Endothelial cell of umbilical vein (primary cell): ENCODE measurements at regions not wholly inside any gene's neighbourhood (a gene's known extent, or its start where the extent isn't known, plus 50 kb on each side); places are given as distances from the start of the nearest gene placed in this dataset.

Experiments used
- BruUV-seq: library from RNA; stranded (reverse); fragments of 400-500 nt; replicated peaks from 2 replicates; lab custom pipeline; 2021; lab: Mats Ljungman, UMichigan
- CTCF ChIA-PET: fragments of 300-600, 350-600 bp; sonication (Branson Sonifier 250); formaldehyde crosslinking; loops from one replicate; lab custom pipeline; 2021; ENCODE audit warnings: antibody characterized with exemption, inconsistent platforms; lab: Charles Lee
- POLR2A ChIA-PET: fragments of 300-600, 350-600 bp; sonication (Branson Sonifier 250); formaldehyde crosslinking; loops from one replicate; lab custom pipeline; 2021; ENCODE audit warnings: antibody characterized with exemption, inconsistent platforms; lab: Charles Lee
- DNase-seq: peaks from one replicate; pipeline ENCODE4 v3.0.0-alpha.2; 2011; ENCODE audit warnings: low read depth, low spot score
- FAIRE-seq: peaks from 2 replicates; lab custom pipeline; 2011; peaks lifted over from hg19 to GRCh38; lab: Jason Lieb, UNC
- H2AFZ ChIP-seq: 2 replicates; pipeline ENCODE4 v1.6.0; 2012; ENCODE audit warnings: low read depth, low read length, control low read depth, inconsistent platforms
- H3K27ac ChIP-seq: 2 replicates; pipeline ENCODE4 v1.5.1; 2011; ENCODE audit warnings: low read depth, mild to moderate bottlenecking, control low read depth, low read length, moderate library complexity; ENCODE audit not compliant: insufficient read depth
- H3K27me3 ChIP-seq, 2 experiments: 2 replicates each; pipeline versions ENCODE4 v1.6.0 to v1.6.1; 2011; ENCODE audit warnings: low read length in 2 of 2, mixed read lengths in 1 of 2; ENCODE audit not compliant: control insufficient read depth in 2 of 2, insufficient read depth in 2 of 2
- H3K36me3 ChIP-seq, 2 experiments: 2 replicates in 1 of 2; 3 replicates in 1 of 2; pipeline ENCODE4 v1.5.1; 2011; ENCODE audit warnings: low read length in 2 of 2, mild to moderate bottlenecking in 1 of 2, moderate library complexity in 1 of 2; ENCODE audit not compliant: control insufficient read depth in 2 of 2, insufficient read depth in 2 of 2; ENCODE audit errors: extremely low read depth in 1 of 2
- H3K4me1 ChIP-seq: 3 replicates; pipeline ENCODE4 v1.5.1; 2011; ENCODE audit warnings: mild to moderate bottlenecking, low read length; ENCODE audit not compliant: control insufficient read depth, insufficient read depth; ENCODE audit errors: extremely low read depth
- H3K4me2 ChIP-seq: 2 replicates; pipeline ENCODE4 v1.6.1; 2011; ENCODE audit warnings: low read length, control low read depth, mixed read lengths; ENCODE audit not compliant: insufficient read depth
- H3K4me3 ChIP-seq, 3 experiments: fragments of 200-600 bp in 1 of 3; sonication (generic), shearing (Covaris generic) in 1 of 3; replicated peaks in 1 of 3; 2 replicates each; pipeline ENCODE4 v1.5.1; 2011 to 2016; ENCODE audit warnings: control low read depth in 3 of 3, low read length in 3 of 3, mild to moderate bottlenecking in 2 of 3, inconsistent platforms in 1 of 3, low read depth in 1 of 3, moderate library complexity in 1 of 3; ENCODE audit not compliant: insufficient read depth in 1 of 3
- H3K79me2 ChIP-seq: 2 replicates; pipeline ENCODE4 v1.6.0; 2012; ENCODE audit warnings: low read length, inconsistent platforms; ENCODE audit not compliant: control insufficient read depth, insufficient read depth
- H3K9ac ChIP-seq: replicated peaks from 2 replicates; pipeline ENCODE3; 2011; ENCODE audit warnings: low read length, control low read depth; ENCODE audit not compliant: insufficient read depth; ENCODE audit errors: extremely low read depth
- H3K9me1 ChIP-seq: replicated peaks from 3 replicates; pipeline ENCODE4 v1.6.0; 2011; ENCODE audit warnings: mild to moderate bottlenecking, low read length; ENCODE audit not compliant: control insufficient read depth, insufficient read depth; ENCODE audit errors: extremely low read depth
- H3K9me3 ChIP-seq: replicated peaks from 2 replicates; pipeline ENCODE4 v1.5.1; 2012; ENCODE audit warnings: low read length, inconsistent platforms; ENCODE audit not compliant: control insufficient read depth, insufficient read depth
- H4K20me1 ChIP-seq: replicated peaks from 2 replicates; pipeline ENCODE3; 2011; ENCODE audit warnings: mild to moderate bottlenecking, low read length; ENCODE audit not compliant: control insufficient read depth, insufficient read depth; ENCODE audit errors: extremely low read depth
- CTCF ChIP-seq, 2 donors: IDR thresholded peaks; 1 replicate in 1 of 2; 2 replicates in 1 of 2; pipeline ENCODE4 v1.5.1; 2011; ENCODE audit warnings: low read length in 2 of 2, mild to moderate bottlenecking in 2 of 2, moderate library complexity in 2 of 2, control low read depth in 1 of 2, inconsistent platforms in 1 of 2, low read depth in 1 of 2; ENCODE audit not compliant: insufficient read depth in 1 of 2; ENCODE audit errors: extremely low read depth in 1 of 2
- MAX ChIP-seq: IDR thresholded peaks from 2 replicates; pipeline ENCODE4 v1.6.1; 2011; ENCODE audit not compliant: insufficient read depth, insufficient read length
- dilution Hi-C: fragments of 300-500 bp; cut with MboI; formaldehyde crosslinking; loops from one replicate; pipeline ENCODE4 v1.15.0; 2019; ENCODE audit warnings: low sequenced_read_pairs; ENCODE audit not compliant: extremely low pct_ligation_motif_present
- intact Hi-C: fragments of 100-400 bp; cut with micrococcal nuclease; formaldehyde crosslinking; loops from one replicate; pipeline ENCODE4 v1.10.0; 2022

- dilution Hi-C loops, result no loop called here
Measured at GRCh38 chr6:71190809-71191208, 97.8 kb upstream of the OGFRL1 start.

More at GRCh38 chr6:71190809-71191208, 97.8 kb upstream of the OGFRL1 start:
- no peaks in the 10 kb centered on the region for H3K4me1 ChIP-seq
- H3K4me2 ChIP-seq, result no peak overlapping the region
- TF ChIP-seq CTCF (IDR thresholded peaks at IDR 0.05; ENCODE audit: extremely low read depth in 1 of 2, insufficient read depth in 1 of 2, low read depth in 1 of 2, low read length in 2 of 2) (peak; percentile 10 to 14), MAX (no peak)
- peak; percentile 41 for DNase-seq
- H3K9me1 ChIP-seq, result no peaks in the 10 kb centered on the region
- no TSS peak for BruUV-seq
- no peak overlapping the region for H2AFZ ChIP-seq
- no peaks in the 10 kb centered on the region for H3K79me2 ChIP-seq
- CTCF ChIA-PET, result interaction anchor here (0.6 to 5.1 kb wide), 48 partner anchors 9 to 970 kb away, joined by 3 to 98 read pairs (median 5); partner anchors contain the start of gene OGFRL1
- H3K27me3 ChIP-seq, result no peaks in the 10 kb centered on the region
- H3K4me3 ChIP-seq, result no peak overlapping the region
- no peaks in the 10 kb centered on the region for H3K36me3 ChIP-seq
- peak; percentile 47 for FAIRE-seq
- H3K9me3 ChIP-seq, result no peaks in the 10 kb centered on the region
- H3K27ac ChIP-seq, result no peak overlapping the region
- H3K9ac ChIP-seq, result no peak overlapping the region
- intact Hi-C loops, result loop anchor here (1.0 to 2.0 kb wide), 4 partner anchors 57 to 319 kb away; partner anchors contain the start of gene OGFRL1
- no peaks in the 10 kb centered on the region for H4K20me1 ChIP-seq
- POLR2A ChIA-PET, result interaction anchor here (1.1 kb wide), 1 partner anchor 97 kb away, joined by 3 read pairs; no protein-coding TSS in a partner anchor
